Common myeloid progenitor, CD34-positive (primary cell): ENCODE measurements at regions not wholly inside any gene's neighbourhood (a gene's known extent, or its start where the extent isn't known, plus 50 kb on each side); places are given as distances from the start of the nearest gene placed in this dataset.

Experiments
- CTCF ChIA-PET: fragments of 350-600 bp; sonication (Branson Sonifier 250); formaldehyde crosslinking; loops from one replicate; lab custom pipeline; 2021; ENCODE audit warnings: antibody characterized with exemption; lab: Charles Lee
- POLR2A ChIA-PET: fragments of 350-600 bp; sonication (Branson Sonifier 250); formaldehyde crosslinking; loops from one replicate; lab custom pipeline; 2021; ENCODE audit warnings: antibody characterized with exemption; lab: Charles Lee
- DNase-seq, 3 donors: peaks; one replicate each; pipeline versions ENCODE4 v3.0.0 to v3.0.0-alpha.2; 2013
- H3K27ac ChIP-seq, 2 experiments: 1 replicate in 1 of 2; 2 replicates in 1 of 2; pipeline ENCODE4 v1.7.0; 2013; ENCODE audit warnings: inconsistent platforms in 2 of 2, low read length in 2 of 2, mild to moderate bottlenecking in 2 of 2, low read depth in 1 of 2, moderate library complexity in 1 of 2; ENCODE audit not compliant: severe bottlenecking in 2 of 2, insufficient read depth in 1 of 2, poor library complexity in 1 of 2
- H3K27me3 ChIP-seq, 5 experiments: replicated peaks in 2 of 5; 1 replicate in 3 of 5; 2 replicates in 2 of 5; pipeline versions ENCODE4 v1.6.1 to v1.7.0; 2013; ENCODE audit warnings: low read length in 4 of 5, mild to moderate bottlenecking in 2 of 5, moderate library complexity in 2 of 5, inconsistent platforms in 1 of 5; ENCODE audit not compliant: insufficient read depth in 5 of 5, control insufficient read depth in 4 of 5
- H3K36me3 ChIP-seq, 4 experiments: 1 replicate in 2 of 4; 2 replicates in 2 of 4; pipeline versions ENCODE4 v1.6.1 to v1.7.0; 2013; ENCODE audit warnings: low read length in 3 of 4, control low read depth in 1 of 4, mild to moderate bottlenecking in 1 of 4; ENCODE audit not compliant: control insufficient read depth in 4 of 4, insufficient read depth in 4 of 4
- H3K4me1 ChIP-seq, 4 experiments: 1 replicate in 3 of 4; 2 replicates in 1 of 4; pipeline versions ENCODE4 v1.6.1 to v1.7.1; 2013; ENCODE audit warnings: low read length in 3 of 4, mild to moderate bottlenecking in 3 of 4, control low read depth in 1 of 4, inconsistent platforms in 1 of 4, moderate library complexity in 1 of 4; ENCODE audit not compliant: control insufficient read depth in 4 of 4, insufficient read depth in 4 of 4; ENCODE audit errors: control extremely low read depth in 1 of 4
- H3K4me3 ChIP-seq, 7 experiments: 1 replicate in 4 of 7; 2 replicates in 3 of 7; pipeline versions ENCODE4 v1.5.1 to v1.7.0; 2013; ENCODE audit warnings: mild to moderate bottlenecking in 7 of 7, low read length in 6 of 7, moderate library complexity in 6 of 7, inconsistent platforms in 2 of 7, low read depth in 2 of 7, control low read depth in 1 of 7; ENCODE audit not compliant: insufficient read depth in 4 of 7, control insufficient read depth in 1 of 7; ENCODE audit errors: extremely low read depth in 1 of 7
- H3K9me3 ChIP-seq, 5 experiments: 1 replicate in 4 of 5; 2 replicates in 1 of 5; pipeline versions ENCODE4 v1.6.1 to v1.7.1; 2013; ENCODE audit warnings: low read length in 4 of 5, mild to moderate bottlenecking in 2 of 5, inconsistent platforms in 1 of 5, low read depth in 1 of 5, moderate library complexity in 1 of 5; ENCODE audit not compliant: control insufficient read depth in 4 of 5, insufficient read depth in 2 of 5; ENCODE audit errors: control extremely low read depth in 1 of 5
- WGBS: methylation state at CpG from one replicate; pipeline ENCODE4 v1.1.5; 2013; ENCODE audit not compliant: insufficient coverage; 5-methylcytosine and 5-hydroxymethylcytosine counted together

GRCh38 chr18:25817546-25818237 is 272.7 kb downstream of the SS18 start:
- Histone ChIP-seq H3K9me3 (no peaks in the 10 kb centered on the region), H3K36me3 (no peaks in the 10 kb centered on the region), H3K4me3 (no peak overlapping the region), H3K4me1 (peaks cover 0 to 3% (median 1%) of the 10 kb centered on the region in 4 experiments), H3K27me3 (no peaks in the 10 kb centered on the region), H3K27ac (no peak overlapping the region)
- no peak for DNase-seq
- ChIA-PET POLR2A (no interaction called here), CTCF (interaction anchor here (0.6 to 1.0 kb wide), 3 partner anchors 14 to 28 kb away, joined by 3 to 5 read pairs (median 4); no protein-coding TSS in a partner anchor)
- WGBS: 100% methylated on average over 2 of the region's 5 CpGs

- Histone ChIP-seq H3K27ac (no peak overlapping the region), H3K9me3 (no peaks in the 10 kb centered on the region), H3K27me3 (no peaks in the 10 kb centered on the region), H3K4me1 (peaks cover 0 to 3% (median 1%) of the 10 kb centered on the region in 4 experiments), H3K4me3 (no peak overlapping the region), H3K36me3 (no peaks in the 10 kb centered on the region)
- no peak for DNase-seq
- POLR2A ChIA-PET: no interaction called here
- CTCF ChIA-PET: interaction anchor here (1.2 kb wide), 1 partner anchor 11 kb away, joined by 3 read pairs; no protein-coding TSS in a partner anchor
- 100% methylated on average over 1 of the region's 3 CpGs for WGBS
Observed at GRCh38 chr18:25815659-25816058, 274.8 kb downstream of the SS18 start.

- 46% methylated on average over 4 of the region's 4 CpGs for WGBS
- Histone ChIP-seq H3K27ac (no peak overlapping the region), H3K4me1 (peaks cover 0 to 3% (median 1%) of the 10 kb centered on the region in 4 experiments), H3K36me3 (no peaks in the 10 kb centered on the region), H3K4me3 (no peak overlapping the region), H3K9me3 (no peaks in the 10 kb centered on the region), H3K27me3 (no peaks in the 10 kb centered on the region)
- DNase-seq: peak in 2 of 3 donors; percentile 5
- ChIA-PET POLR2A (no interaction called here), CTCF (interaction anchor here (0.7 to 1.2 kb wide), 2 partner anchors 12 to 16 kb away, joined by 3 read pairs; no protein-coding TSS in a partner anchor)
Observed at GRCh38 chr18:25814841-25815458, 275.5 kb downstream of the SS18 start.

- no peak overlapping the region for H3K4me3 ChIP-seq
- ChIA-PET CTCF (no interaction called here), POLR2A (no interaction called here)
- no peak for DNase-seq
- H3K9me3 ChIP-seq: no peaks in the 10 kb centered on the region
- H3K4me1 ChIP-seq: peaks cover 0 to 3% (median 1%) of the 10 kb centered on the region in 4 experiments
- no peaks in the 10 kb centered on the region for H3K36me3 ChIP-seq
- H3K27me3 ChIP-seq: no peaks in the 10 kb centered on the region
- 95% methylated on average over 3 of the region's 5 CpGs for WGBS
- no peak overlapping the region for H3K27ac ChIP-seq
Observed at GRCh38 chr18:25813110-25813509, 277.3 kb downstream of the SS18 start.

GRCh38 chr18:25810736-25811135 is 279.7 kb downstream of the SS18 start:
- H3K27me3 ChIP-seq: no peaks in the 10 kb centered on the region
- ChIA-PET CTCF (no interaction called here), POLR2A (no interaction called here)
- H3K27ac ChIP-seq: no peak overlapping the region
- DNase-seq: no peak
- WGBS: 100% methylated on average over 3 of the region's 3 CpGs
- no peaks in the 10 kb centered on the region for H3K36me3 ChIP-seq
- peaks cover 0 to 3% (median 1%) of the 10 kb centered on the region in 4 experiments for H3K4me1 ChIP-seq
- H3K9me3 ChIP-seq: no peaks in the 10 kb centered on the region
- H3K4me3 ChIP-seq: no peak overlapping the region

GRCh38 chr18:25805939-25806338 is 284.5 kb downstream of the SS18 start:
- Histone ChIP-seq H3K9me3 (peaks cover 0 to 3% (median 0%) of the 10 kb centered on the region in 5 experiments), H3K27ac (no peak overlapping the region), H3K27me3 (no peaks in the 10 kb centered on the region), H3K4me3 (no peak overlapping the region), H3K36me3 (no peaks in the 10 kb centered on the region), H3K4me1 (no peaks in the 10 kb centered on the region)
- CTCF ChIA-PET: no interaction called here
- WGBS: 90% methylated on average over 3 of the region's 4 CpGs
- no peak for DNase-seq
- POLR2A ChIA-PET: no interaction called here

- H3K27ac ChIP-seq: no peak overlapping the region
- H3K27me3 ChIP-seq: no peaks in the 10 kb centered on the region
- no peak for DNase-seq
- H3K4me1 ChIP-seq: no peaks in the 10 kb centered on the region
- H3K9me3 ChIP-seq: peaks cover 0 to 3% (median 0%) of the 10 kb centered on the region in 5 experiments
- H3K4me3 ChIP-seq: no peak overlapping the region
- CTCF ChIA-PET: no interaction called here
- 98% methylated on average over 5 of the region's 5 CpGs for WGBS
- POLR2A ChIA-PET: no interaction called here
- no peaks in the 10 kb centered on the region for H3K36me3 ChIP-seq
Observed at GRCh38 chr18:25805323-25805722, 285.1 kb downstream of the SS18 start.
